Upper lobe of left lung (tissue), 6 donors: ENCODE measurements at regions not wholly inside any gene's neighbourhood (a gene's known extent, or its start where the extent isn't known, plus 50 kb on each side); places are given as distances from the start of the nearest gene placed in this dataset.

Experiments
- ATAC-seq, 2 donors: fragments of 200-7000 bp; cut with Tn5 transposase; one replicate each; pipeline ENCODE4 v1.9.1; 2022; ENCODE audit warnings: mild to moderate bottlenecking in 2 of 2, moderate library complexity in 2 of 2; ENCODE audit not compliant: low FRiP score in 2 of 2
- DNase-seq, 2 donors: peaks; one replicate each; pipeline ENCODE4 v3.0.0-alpha.2; 2019 to 2020
- H3K27ac ChIP-seq, 4 donors: fragments of 200-600 bp; sonication (generic); one replicate each; pipeline ENCODE4 v1.5.1; 2016 to 2019
- H3K27me3 ChIP-seq, 4 donors: fragments of 200-600 bp; sonication (generic); one replicate each; pipeline ENCODE4 v1.5.1; 2017 to 2019
- H3K36me3 ChIP-seq, 4 donors: fragments of 200-600 bp; sonication (generic); one replicate each; pipeline ENCODE4 v1.5.1; 2016 to 2019
- H3K4me1 ChIP-seq, 4 donors: fragments of 200-600 bp; sonication (generic); one replicate each; pipeline ENCODE4 v1.5.1; 2018 to 2019
- H3K4me3 ChIP-seq, 4 donors: fragments of 200-600 bp; sonication (generic); one replicate each; pipeline ENCODE4 v1.5.1; 2017 to 2019; ENCODE audit warnings: mild to moderate bottlenecking in 2 of 4, moderate library complexity in 1 of 4
- H3K9me3 ChIP-seq, 4 donors: fragments of 200-600 bp; sonication (generic); one replicate each; pipeline ENCODE4 v1.5.1; 2018 to 2019
- CTCF ChIP-seq, 6 experiments: fragments of 450-650 bp in 4 of 6; fragments of 200-600 bp in 2 of 6; sonication (generic) in 2 of 6; IDR thresholded peaks; one replicate each; pipeline ENCODE4 v1.5.1; 2016 to 2019; ENCODE audit warnings: antibody characterized with exemption in 6 of 6
- EP300 ChIP-seq, 4 donors: sonication (generic); formaldehyde crosslinking; IDR thresholded peaks; one replicate each; pipeline ENCODE4 v1.5.1; 2017; ENCODE audit warnings: antibody characterized with exemption in 4 of 4, control low read depth in 2 of 4
- POLR2A ChIP-seq, 4 donors: fragments of 450-650 bp; IDR thresholded peaks; one replicate each; pipeline ENCODE4 v1.5.1; 2016 to 2017; ENCODE audit warnings: antibody characterized with exemption in 4 of 4, mild to moderate bottlenecking in 2 of 4
- POLR2AphosphoS5 ChIP-seq, 2 donors: sonication (generic); formaldehyde crosslinking; IDR thresholded peaks; one replicate each; pipeline ENCODE4 v1.5.1; 2017; ENCODE audit warnings: antibody characterized with exemption in 2 of 2
- WGBS, 2 donors: methylation state at CpG; one replicate each; pipeline ENCODE4 v1.1.5; 2017 to 2018; 5-methylcytosine and 5-hydroxymethylcytosine counted together
- donor health status: DM: no; HTN: no; CAD: no; lungs with moderate emphysema.
- donor health status: DM: no; HTN: yes; CAD: no; lungs with severe emphysema.

GRCh38 chr13:33730147-33730546 lies 87.8 kb upstream of the RFC3 start:
- peak overlapping the region; percentile 25 to 79 (median 58) for H3K27ac ChIP-seq
- WGBS, 2 donors: 35 to 69% methylated on average over 1 of the region's 1 CpG

GRCh38 chr13:33730619-33731018 lies 87.3 kb upstream of the RFC3 start:
- WGBS, 2 donors: 84 to 85% methylated on average over 5 of the region's 5 CpGs
- Histone ChIP-seq H3K9me3 (no peaks in the 10 kb centered on the region), H3K27ac (peak overlapping the region in 2 of 4 donors; percentile 62 to 79), H3K4me3 (no peak overlapping the region), H3K4me1 (peaks cover 0 to 33% (median 24%) of the 10 kb centered on the region in 4 donors), H3K27me3 (no peaks in the 10 kb centered on the region), H3K36me3 (no peaks in the 10 kb centered on the region)
- DNase-seq: no peak
- TF ChIP-seq POLR2A (IDR thresholded peaks at IDR 0.05) (no peak), EP300 (IDR thresholded peaks at IDR 0.05) (no peak), CTCF (IDR thresholded peaks at IDR 0.05) (no peak), POLR2AphosphoS5 (IDR thresholded peaks at IDR 0.05) (no peak)
- ATAC-seq: peak in 1 of 2 donors; percentile 45

More at GRCh38 chr13:33730147-33730546, 87.8 kb upstream of the RFC3 start:
- ATAC-seq (peak; percentile 77 to 85), DNase-seq (no peak)
- Histone ChIP-seq H3K4me1 (peaks cover 0 to 34% (median 24%) of the 10 kb centered on the region in 4 donors), H3K9me3 (no peaks in the 10 kb centered on the region), H3K4me3 (no peak overlapping the region), H3K36me3 (no peaks in the 10 kb centered on the region), H3K27me3 (no peaks in the 10 kb centered on the region)
- TF ChIP-seq POLR2A (IDR thresholded peaks at IDR 0.05) (no peak), POLR2AphosphoS5 (IDR thresholded peaks at IDR 0.05) (no peak), EP300 (IDR thresholded peaks at IDR 0.05) (no peak), CTCF (IDR thresholded peaks at IDR 0.05) (no peak)

DNA sequence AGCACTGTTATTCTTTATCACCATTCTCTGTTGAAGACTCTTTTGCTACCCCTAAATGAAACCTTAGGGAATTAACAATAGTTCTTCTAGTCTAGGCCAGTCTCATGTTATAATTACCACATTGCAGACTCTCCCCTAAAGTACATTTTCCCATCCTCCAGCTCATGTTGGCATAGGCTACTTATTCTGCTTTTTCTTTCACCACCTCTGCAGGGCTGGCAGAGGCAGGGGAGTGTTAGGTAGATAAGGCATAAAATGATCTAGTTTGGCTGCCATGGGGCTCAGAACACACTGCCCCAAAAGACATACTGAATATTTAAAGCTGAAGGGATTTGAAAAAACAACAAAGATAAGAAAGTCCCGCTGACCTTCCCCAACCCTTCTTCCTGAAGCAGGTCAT lies 82.7 kb upstream of the RFC3 start:
- Histone ChIP-seq H3K4me1 (peaks cover 0 to 6% (median 2%) of the 10 kb centered on the region in 4 donors), H3K4me3 (no peak overlapping the region), H3K27me3 (no peaks in the 10 kb centered on the region), H3K9me3 (no peaks in the 10 kb centered on the region), H3K27ac (no peak overlapping the region), H3K36me3 (no peaks in the 10 kb centered on the region)
- DNase-seq: no peak
- ATAC-seq: no peak
- 81 to 86% methylated on average over 1 of the region's 1 CpG for WGBS, 2 donors
- no peak for TF ChIP-seq POLR2A (IDR thresholded peaks at IDR 0.05)
- no peak for TF ChIP-seq POLR2AphosphoS5 (IDR thresholded peaks at IDR 0.05)
- no peak for TF ChIP-seq EP300 (IDR thresholded peaks at IDR 0.05)
- TF ChIP-seq CTCF (IDR thresholded peaks at IDR 0.05): no peak

DNA sequence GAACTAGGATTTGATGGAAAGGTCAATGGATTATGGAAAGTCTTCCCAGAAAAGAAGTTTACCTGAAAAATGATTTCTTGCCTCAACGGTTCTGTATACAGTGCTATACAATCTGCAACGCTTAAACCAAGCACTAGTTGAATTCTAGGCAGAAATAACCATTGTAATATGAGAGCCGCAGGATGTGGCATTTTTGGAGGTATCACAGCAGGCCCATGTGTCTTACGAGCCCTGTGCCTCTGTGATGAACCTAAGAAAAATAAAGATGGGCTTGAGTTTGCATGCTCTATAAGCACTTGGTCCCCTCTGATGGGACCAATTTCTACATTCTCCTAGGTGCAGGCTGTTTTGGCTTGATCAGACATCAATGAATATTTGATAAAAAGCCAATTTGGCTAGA lies 78.7 kb upstream of the RFC3 start:
- Histone ChIP-seq H3K36me3 (no peaks in the 10 kb centered on the region), H3K9me3 (no peaks in the 10 kb centered on the region), H3K27ac (no peak overlapping the region), H3K27me3 (no peaks in the 10 kb centered on the region), H3K4me3 (no peak overlapping the region), H3K4me1 (peaks cover 3 to 12% (median 9%) of the 10 kb centered on the region in 4 donors)
- no peak for DNase-seq
- no peak for ATAC-seq
- TF ChIP-seq EP300 (IDR thresholded peaks at IDR 0.05) (no peak), POLR2A (IDR thresholded peaks at IDR 0.05) (no peak), CTCF (IDR thresholded peaks at IDR 0.05) (no peak), POLR2AphosphoS5 (IDR thresholded peaks at IDR 0.05) (no peak)
- 81 to 90% methylated on average over 4 of the region's 4 CpGs for WGBS, 2 donors

- TF ChIP-seq POLR2AphosphoS5 (IDR thresholded peaks at IDR 0.05) (no peak), POLR2A (IDR thresholded peaks at IDR 0.05) (no peak), EP300 (IDR thresholded peaks at IDR 0.05) (no peak), CTCF (IDR thresholded peaks at IDR 0.05) (no peak)
- H3K27me3 ChIP-seq: no peaks in the 10 kb centered on the region
- WGBS, 2 donors: 76 to 88% methylated on average over 2 of the region's 2 CpGs
- H3K27ac ChIP-seq: no peak overlapping the region
- no peaks in the 10 kb centered on the region for H3K9me3 ChIP-seq
- H3K36me3 ChIP-seq: no peaks in the 10 kb centered on the region
- H3K4me3 ChIP-seq: no peak overlapping the region
- H3K4me1 ChIP-seq: peaks cover 10 to 21% (median 16%) of the 10 kb centered on the region in 4 donors
- ATAC-seq: peak in 1 of 2 donors; percentile 80
- no peak for DNase-seq
These were observed 77.8 kb upstream of the RFC3 start for GRCh38 chr13:33740134-33740538.
